ENCODE measurements at regions not wholly inside any gene's neighbourhood (a gene's known extent, or its start where the extent isn't known, plus 50 kb on each side); places are given as distances from the start of the nearest gene placed in this dataset.

DNA sequence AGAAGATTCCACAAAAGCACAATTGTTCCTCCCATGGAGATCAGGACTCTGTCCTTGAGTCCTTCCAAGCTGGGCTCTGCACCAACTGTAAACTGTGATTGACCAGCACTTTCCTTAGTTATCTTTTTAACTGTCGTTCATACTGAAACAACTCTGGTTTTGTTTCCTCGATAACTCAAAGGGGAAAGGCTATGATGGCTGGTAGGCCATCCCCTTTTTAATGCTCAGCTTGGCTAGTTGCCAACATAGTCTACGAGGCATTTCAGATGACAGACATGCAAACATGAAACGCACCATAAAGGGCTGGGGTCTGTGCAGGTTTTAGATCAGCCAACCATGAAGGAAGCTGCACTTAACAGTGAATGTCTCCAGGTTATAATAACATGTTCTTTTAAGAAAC, 497.1 kb upstream of the ARID1B start:
- TF ChIP-seq, protein P1, sequence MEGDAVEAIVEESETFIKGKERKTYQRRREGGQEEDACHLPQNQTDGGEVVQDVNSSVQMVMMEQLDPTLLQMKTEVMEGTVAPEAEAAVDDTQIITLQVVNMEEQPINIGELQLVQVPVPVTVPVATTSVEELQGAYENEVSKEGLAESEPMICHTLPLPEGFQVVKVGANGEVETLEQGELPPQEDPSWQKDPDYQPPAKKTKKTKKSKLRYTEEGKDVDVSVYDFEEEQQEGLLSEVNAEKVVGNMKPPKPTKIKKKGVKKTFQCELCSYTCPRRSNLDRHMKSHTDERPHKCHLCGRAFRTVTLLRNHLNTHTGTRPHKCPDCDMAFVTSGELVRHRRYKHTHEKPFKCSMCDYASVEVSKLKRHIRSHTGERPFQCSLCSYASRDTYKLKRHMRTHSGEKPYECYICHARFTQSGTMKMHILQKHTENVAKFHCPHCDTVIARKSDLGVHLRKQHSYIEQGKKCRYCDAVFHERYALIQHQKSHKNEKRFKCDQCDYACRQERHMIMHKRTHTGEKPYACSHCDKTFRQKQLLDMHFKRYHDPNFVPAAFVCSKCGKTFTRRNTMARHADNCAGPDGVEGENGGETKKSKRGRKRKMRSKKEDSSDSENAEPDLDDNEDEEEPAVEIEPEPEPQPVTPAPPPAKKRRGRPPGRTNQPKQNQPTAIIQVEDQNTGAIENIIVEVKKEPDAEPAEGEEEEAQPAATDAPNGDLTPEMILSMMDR (IDR thresholded peaks at IDR 0.05; ENCODE audit: insufficient read depth, low read length) = no peak
- TF ChIP-seq POLR2AphosphoS5 (IDR thresholded peaks at IDR 0.05; ENCODE audit: low read depth) (no peak), GABPA (IDR thresholded peaks at IDR 0.05; ENCODE audit: low read depth) (no peak)
- TF ChIP-seq, protein P2, sequence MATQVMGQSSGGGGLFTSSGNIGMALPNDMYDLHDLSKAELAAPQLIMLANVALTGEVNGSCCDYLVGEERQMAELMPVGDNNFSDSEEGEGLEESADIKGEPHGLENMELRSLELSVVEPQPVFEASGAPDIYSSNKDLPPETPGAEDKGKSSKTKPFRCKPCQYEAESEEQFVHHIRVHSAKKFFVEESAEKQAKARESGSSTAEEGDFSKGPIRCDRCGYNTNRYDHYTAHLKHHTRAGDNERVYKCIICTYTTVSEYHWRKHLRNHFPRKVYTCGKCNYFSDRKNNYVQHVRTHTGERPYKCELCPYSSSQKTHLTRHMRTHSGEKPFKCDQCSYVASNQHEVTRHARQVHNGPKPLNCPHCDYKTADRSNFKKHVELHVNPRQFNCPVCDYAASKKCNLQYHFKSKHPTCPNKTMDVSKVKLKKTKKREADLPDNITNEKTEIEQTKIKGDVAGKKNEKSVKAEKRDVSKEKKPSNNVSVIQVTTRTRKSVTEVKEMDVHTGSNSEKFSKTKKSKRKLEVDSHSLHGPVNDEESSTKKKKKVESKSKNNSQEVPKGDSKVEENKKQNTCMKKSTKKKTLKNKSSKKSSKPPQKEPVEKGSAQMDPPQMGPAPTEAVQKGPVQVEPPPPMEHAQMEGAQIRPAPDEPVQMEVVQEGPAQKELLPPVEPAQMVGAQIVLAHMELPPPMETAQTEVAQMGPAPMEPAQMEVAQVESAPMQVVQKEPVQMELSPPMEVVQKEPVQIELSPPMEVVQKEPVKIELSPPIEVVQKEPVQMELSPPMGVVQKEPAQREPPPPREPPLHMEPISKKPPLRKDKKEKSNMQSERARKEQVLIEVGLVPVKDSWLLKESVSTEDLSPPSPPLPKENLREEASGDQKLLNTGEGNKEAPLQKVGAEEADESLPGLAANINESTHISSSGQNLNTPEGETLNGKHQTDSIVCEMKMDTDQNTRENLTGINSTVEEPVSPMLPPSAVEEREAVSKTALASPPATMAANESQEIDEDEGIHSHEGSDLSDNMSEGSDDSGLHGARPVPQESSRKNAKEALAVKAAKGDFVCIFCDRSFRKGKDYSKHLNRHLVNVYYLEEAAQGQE (IDR thresholded peaks at IDR 0.05; ENCODE audit: insufficient replicate concordance, low read depth) = no peak
